Stimulated activated CD4-positive, alpha-beta T cell treated with anti-CD3 and anti-CD28 coated beads, Interleukin-1b, Interleukin-23, amount 100 ng/mL, for 48 hours (primary cell): ENCODE measurements at regions not wholly inside any gene's neighbourhood (a gene's known extent, or its start where the extent isn't known, plus 50 kb on each side); places are given as distances from the start of the nearest gene placed in this dataset.
"Not testable (repeated sequence)": the region's sequence is repeated elsewhere in the genome, so short reads cannot be mapped to it uniquely, and the experiment has no call there.

ENCODE experiments used
- DNase-seq: peaks from one replicate; pipeline ENCODE4 v3.0.0-alpha.2; 2020

- DNase-seq = no peak
These were observed 326.6 kb upstream of the CITED2 start for GRCh38 chr6:139701003-139701402.

- no peak for DNase-seq
These were observed 325.5 kb upstream of the CITED2 start for GRCh38 chr6:139699911-139700310.

GRCh38 chr6:139699335-139699734 lies 324.9 kb upstream of the CITED2 start:
- no peak for DNase-seq

GRCh38 chr6:139698526-139699176 lies 324.2 kb upstream of the CITED2 start:
- DNase-seq = no peak

- DNase-seq = not testable (repeated sequence)
These were observed 323.4 kb upstream of the CITED2 start for GRCh38 chr6:139697856-139698255.

GRCh38 chr6:139696991-139697390 lies 322.5 kb upstream of the CITED2 start:
- DNase-seq = not testable (repeated sequence)

- no peak for DNase-seq
These were observed 320.9 kb upstream of the CITED2 start for GRCh38 chr6:139695361-139695760.

GRCh38 chr6:139693735-139694134 lies 319.3 kb upstream of the CITED2 start:
- no peak for DNase-seq

- no peak for DNase-seq
These were observed 315.6 kb upstream of the CITED2 start for GRCh38 chr6:139690007-139690406.

GRCh38 chr6:139687055-139687454 lies 312.6 kb upstream of the CITED2 start:
- DNase-seq = no peak

- no peak for DNase-seq
These were observed 311.9 kb upstream of the CITED2 start for GRCh38 chr6:139686308-139686707.

- DNase-seq = no peak
These were observed 310.6 kb upstream of the CITED2 start for GRCh38 chr6:139685009-139685408.

GRCh38 chr6:139680819-139681218 lies 306.4 kb upstream of the CITED2 start:
- no peak for DNase-seq

GRCh38 chr6:139679516-139680179 lies 305.2 kb upstream of the CITED2 start:
- no peak for DNase-seq

- no peak for DNase-seq
These were observed 302.3 kb upstream of the CITED2 start for GRCh38 chr6:139676718-139677117.

GRCh38 chr6:139666284-139666683 lies 291.8 kb upstream of the CITED2 start:
- DNase-seq = no peak

- DNase-seq = no peak
These were observed 289.5 kb upstream of the CITED2 start for GRCh38 chr6:139663996-139664395.

GRCh38 chr6:139659711-139660110 lies 285.3 kb upstream of the CITED2 start:
- no peak for DNase-seq

GRCh38 chr6:139659196-139659595 lies 284.7 kb upstream of the CITED2 start:
- DNase-seq = no peak

GRCh38 chr6:139657119-139657518 lies 282.7 kb upstream of the CITED2 start:
- no peak for DNase-seq

- DNase-seq = no peak
These were observed 281.6 kb upstream of the CITED2 start for GRCh38 chr6:139655783-139656705.

- no peak for DNase-seq
These were observed 280.7 kb upstream of the CITED2 start for GRCh38 chr6:139654888-139655782.

- no peak for DNase-seq
These were observed 279.9 kb upstream of the CITED2 start for GRCh38 chr6:139654309-139654708.
